ENCODE measurements at regions not wholly inside any gene's neighbourhood (a gene's known extent, or its start where the extent isn't known, plus 50 kb on each side); places are given as distances from the start of the nearest gene placed in this dataset.

DNA sequence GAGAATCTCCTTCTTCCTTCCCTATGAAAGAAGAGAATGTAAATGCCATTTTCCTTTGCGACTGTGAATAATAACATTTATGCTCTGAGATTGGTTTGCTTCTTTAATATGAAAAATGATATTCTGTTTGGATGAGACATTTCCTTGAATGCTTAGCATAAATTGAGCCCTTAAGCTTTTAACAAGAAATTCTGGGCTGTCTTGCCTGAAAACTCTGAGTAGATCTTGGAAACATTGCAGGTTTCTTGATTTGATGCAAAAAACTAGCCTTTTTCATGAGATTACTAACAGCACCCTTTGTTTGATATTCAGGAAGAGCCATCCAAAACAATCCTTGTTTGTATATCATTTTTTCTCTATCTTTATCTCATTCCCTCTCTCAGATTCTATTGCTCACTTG is 272.5 kb downstream of the TMEM38B start:
- TF ChIP-seq, protein P1, sequence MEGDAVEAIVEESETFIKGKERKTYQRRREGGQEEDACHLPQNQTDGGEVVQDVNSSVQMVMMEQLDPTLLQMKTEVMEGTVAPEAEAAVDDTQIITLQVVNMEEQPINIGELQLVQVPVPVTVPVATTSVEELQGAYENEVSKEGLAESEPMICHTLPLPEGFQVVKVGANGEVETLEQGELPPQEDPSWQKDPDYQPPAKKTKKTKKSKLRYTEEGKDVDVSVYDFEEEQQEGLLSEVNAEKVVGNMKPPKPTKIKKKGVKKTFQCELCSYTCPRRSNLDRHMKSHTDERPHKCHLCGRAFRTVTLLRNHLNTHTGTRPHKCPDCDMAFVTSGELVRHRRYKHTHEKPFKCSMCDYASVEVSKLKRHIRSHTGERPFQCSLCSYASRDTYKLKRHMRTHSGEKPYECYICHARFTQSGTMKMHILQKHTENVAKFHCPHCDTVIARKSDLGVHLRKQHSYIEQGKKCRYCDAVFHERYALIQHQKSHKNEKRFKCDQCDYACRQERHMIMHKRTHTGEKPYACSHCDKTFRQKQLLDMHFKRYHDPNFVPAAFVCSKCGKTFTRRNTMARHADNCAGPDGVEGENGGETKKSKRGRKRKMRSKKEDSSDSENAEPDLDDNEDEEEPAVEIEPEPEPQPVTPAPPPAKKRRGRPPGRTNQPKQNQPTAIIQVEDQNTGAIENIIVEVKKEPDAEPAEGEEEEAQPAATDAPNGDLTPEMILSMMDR (IDR thresholded peaks at IDR 0.05), result no peak
- ATAC-seq (no peak), DNase-seq (no peak)
- Histone ChIP-seq H3K9me3 (no peaks in the 10 kb centered on the region), H3K4me3 (no peak overlapping the region), H3K36me3 (ENCODE audit: low read depth) (no peaks in the 10 kb centered on the region), H3K4me1 (ENCODE audit: low read depth) (no peaks in the 10 kb centered on the region)
- intact Hi-C loops (cut with DNase I, micrococcal nuclease), result no loop called here

DNA sequence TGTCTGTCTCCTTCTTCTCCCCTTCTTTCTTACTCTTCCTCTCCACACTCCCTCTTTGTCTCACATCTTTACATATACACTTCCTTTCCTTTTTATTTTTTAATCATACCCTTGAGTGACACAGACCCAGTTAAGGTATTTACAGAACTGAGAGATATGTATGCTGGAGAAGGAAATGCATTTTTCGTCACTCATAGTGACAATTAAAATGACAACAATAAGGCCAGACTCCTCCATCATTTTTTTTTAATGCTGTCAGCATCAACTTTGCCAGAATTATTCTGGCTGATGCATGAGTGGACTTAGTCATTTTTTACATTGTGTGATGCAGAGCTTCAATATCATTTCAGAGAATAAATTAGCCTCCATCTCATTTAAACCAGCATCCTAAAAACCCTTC is 272.9 kb downstream of the TMEM38B start:
- no peaks in the 10 kb centered on the region for H3K9me3 ChIP-seq

DNA sequence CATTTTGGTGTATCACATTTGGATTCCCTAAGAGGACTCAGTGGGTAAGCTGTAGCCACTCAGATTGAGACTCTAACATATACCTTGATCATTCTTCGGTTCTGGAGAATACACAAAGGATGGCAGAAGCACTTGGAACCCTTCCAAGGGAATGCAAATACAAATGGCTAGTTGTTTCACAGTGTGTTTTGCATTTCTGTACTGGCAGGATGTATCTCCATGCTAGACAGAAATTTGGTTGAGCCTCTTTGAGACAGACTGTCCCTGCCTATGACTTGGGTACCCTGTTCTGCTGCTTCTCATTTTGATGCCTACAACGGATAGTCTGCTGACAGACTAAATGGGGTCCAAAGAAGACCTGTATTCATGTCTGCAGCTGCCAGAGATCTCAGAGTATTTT is 273.5 kb downstream of the TMEM38B start:
- H3K4me1 ChIP-seq (ENCODE audit: low read depth), result no peaks in the 10 kb centered on the region
- DNase-seq (no peak), ATAC-seq (no peak)
- TF ChIP-seq, protein P1 (IDR thresholded peaks at IDR 0.05), result no peak
- intact Hi-C loops (cut with DNase I, micrococcal nuclease), result no loop called here
- no peaks in the 10 kb centered on the region for H3K36me3 ChIP-seq (ENCODE audit: low read depth)
- H3K4me3 ChIP-seq, result no peak overlapping the region
- H3K9me3 ChIP-seq, result no peaks in the 10 kb centered on the region

More for the DNA sequence above, 272.9 kb downstream of the TMEM38B start:
- H3K4me1 ChIP-seq (ENCODE audit: low read depth), result no peaks in the 10 kb centered on the region
- ATAC-seq (no peak), DNase-seq (no peak)
- no peaks in the 10 kb centered on the region for H3K36me3 ChIP-seq (ENCODE audit: low read depth)
- H3K4me3 ChIP-seq, result no peak overlapping the region
- TF ChIP-seq, protein P1 (IDR thresholded peaks at IDR 0.05), result no peak
- intact Hi-C loops (cut with DNase I, micrococcal nuclease), result no loop called here

DNA sequence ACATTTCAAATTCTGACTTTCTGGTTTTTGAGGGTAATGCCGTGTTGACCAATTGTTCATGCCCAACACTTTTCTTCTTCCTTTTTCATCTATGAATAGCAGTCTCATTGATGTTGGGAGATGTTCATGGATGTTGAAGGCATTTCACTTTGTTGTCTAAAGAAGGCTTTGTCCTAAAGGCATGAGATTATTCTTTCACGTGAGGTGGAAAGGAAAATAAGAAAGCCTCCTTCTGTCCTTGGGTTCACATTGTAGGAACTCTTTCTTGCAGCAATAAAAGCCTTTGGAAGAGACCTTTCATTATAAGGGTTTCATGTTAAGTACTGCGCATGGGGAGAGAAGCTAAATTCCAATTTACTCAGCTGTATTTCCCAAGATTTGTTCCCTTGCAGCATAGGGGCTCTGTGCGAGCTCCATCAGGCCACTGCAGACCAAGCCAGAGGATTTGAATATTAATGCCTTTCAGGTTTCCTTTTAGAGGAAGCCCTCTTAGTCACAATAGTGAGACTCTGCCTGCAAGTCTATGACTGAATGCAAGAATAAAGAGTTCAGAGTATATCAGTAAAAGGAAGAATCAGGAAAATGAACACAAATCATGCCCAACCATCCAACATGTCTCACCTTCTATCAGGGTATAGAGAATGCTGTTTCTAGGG is 274.6 kb downstream of the TMEM38B start:
- Histone ChIP-seq H3K4me3 (no peak overlapping the region), H3K36me3 (ENCODE audit: low read depth) (no peaks in the 10 kb centered on the region), H3K4me1 (ENCODE audit: low read depth) (no peaks in the 10 kb centered on the region), H3K9me3 (no peaks in the 10 kb centered on the region)
- TF ChIP-seq, protein P1 (IDR thresholded peaks at IDR 0.05), result no peak
- no peak for DNase-seq
- no peak for ATAC-seq
- intact Hi-C loops (cut with DNase I, micrococcal nuclease), result no loop called here

DNA sequence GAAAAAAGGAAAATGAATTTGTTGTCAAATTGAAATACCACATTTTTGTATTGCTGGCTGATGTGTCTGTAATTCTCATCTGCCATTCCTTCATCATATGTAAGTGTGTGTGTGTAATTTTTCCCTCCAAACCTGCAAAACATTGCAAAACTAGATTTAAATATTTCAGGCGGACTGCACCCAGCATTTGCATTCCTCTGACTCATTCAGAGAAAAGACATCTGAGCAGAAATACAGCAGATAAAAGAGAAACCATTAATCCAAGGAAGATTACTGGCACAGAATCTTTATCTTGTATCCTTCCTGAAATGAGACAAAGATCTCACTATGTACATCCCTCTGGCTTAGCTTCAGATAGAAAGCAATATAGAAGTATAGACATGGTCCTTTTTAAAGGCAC is 275.3 kb downstream of the TMEM38B start:
- no peaks in the 10 kb centered on the region for H3K36me3 ChIP-seq (ENCODE audit: low read depth)
- TF ChIP-seq, protein P1 (IDR thresholded peaks at IDR 0.05), result no peak
- no peaks in the 10 kb centered on the region for H3K4me1 ChIP-seq (ENCODE audit: low read depth)
- intact Hi-C loops (cut with DNase I, micrococcal nuclease), result no loop called here
- DNase-seq (no peak), ATAC-seq (no peak)
- H3K4me3 ChIP-seq, result no peak overlapping the region
- H3K9me3 ChIP-seq, result no peaks in the 10 kb centered on the region

DNA sequence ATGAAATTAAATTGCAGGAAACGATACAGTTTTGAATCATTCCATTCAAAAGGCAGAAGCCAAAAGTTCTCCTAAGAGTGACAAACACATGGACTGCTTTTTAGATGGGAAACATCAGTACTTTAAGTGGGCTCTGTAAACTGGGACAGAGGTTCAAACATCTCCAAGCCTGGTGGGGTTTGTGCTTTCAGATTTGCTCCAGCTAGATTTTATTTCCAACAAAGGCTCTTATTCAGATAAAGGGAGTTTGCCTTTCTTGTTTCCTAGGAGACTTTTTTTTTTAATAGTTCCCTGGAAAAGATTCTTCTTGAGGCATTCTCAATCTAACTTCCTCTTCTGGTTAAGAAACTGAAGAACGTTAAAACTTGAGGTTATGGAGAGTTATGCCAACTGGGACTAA is 277.6 kb downstream of the TMEM38B start:
- intact Hi-C loops (cut with DNase I, micrococcal nuclease), result no loop called here
- TF ChIP-seq, protein P1 (IDR thresholded peaks at IDR 0.05), result no peak
- no peak for DNase-seq
- Histone ChIP-seq H3K9me3 (no peaks in the 10 kb centered on the region), H3K4me3 (no peak overlapping the region), H3K4me1 (ENCODE audit: low read depth) (no peaks in the 10 kb centered on the region), H3K36me3 (ENCODE audit: low read depth) (no peaks in the 10 kb centered on the region)
- ATAC-seq, result no peak
